ENCODE measurements at regions not wholly inside any gene's neighbourhood (a gene's known extent, or its start where the extent isn't known, plus 50 kb on each side); places are given as distances from the start of the nearest gene placed in this dataset.
"Not testable (repeated sequence)": the region's sequence is repeated elsewhere in the genome, so short reads cannot be mapped to it uniquely, and the experiment has no call there.

DNA sequence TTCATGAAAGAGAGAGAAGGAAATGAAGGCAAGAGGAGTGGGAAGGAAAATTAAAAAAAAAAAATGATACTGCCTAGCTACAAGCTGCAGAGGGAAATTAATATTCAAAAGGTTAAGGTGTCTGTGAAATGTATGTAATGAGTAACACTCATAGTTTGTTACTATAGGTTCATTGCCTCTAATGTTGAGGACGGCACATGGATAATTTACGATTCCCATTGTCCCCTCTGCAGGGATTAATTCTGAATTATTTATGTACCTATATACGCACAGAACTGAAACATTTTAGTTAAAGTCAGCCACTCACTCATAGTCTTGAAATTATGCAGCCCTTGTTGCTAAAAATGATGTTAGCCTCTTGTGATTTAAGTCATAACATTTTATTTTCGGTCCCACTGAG lies 869.1 kb downstream of the NR2F1-AS1 start:
- no peak overlapping the region for H3K4me3 ChIP-seq
- no peak overlapping the region for H3K27ac ChIP-seq
- intact Hi-C loops (cut with DNase I) = no loop called here
- H3K4me1 ChIP-seq = no peaks in the 10 kb centered on the region
- no peaks in the 10 kb centered on the region for H3K27me3 ChIP-seq
- no peaks in the 10 kb centered on the region for H3K36me3 ChIP-seq
- no peak for DNase-seq
- 77% methylated on average over 4 of the region's 4 CpGs for WGBS, 2 donors
- H3K9me3 ChIP-seq = no peaks in the 10 kb centered on the region
- TF ChIP-seq, protein P1, sequence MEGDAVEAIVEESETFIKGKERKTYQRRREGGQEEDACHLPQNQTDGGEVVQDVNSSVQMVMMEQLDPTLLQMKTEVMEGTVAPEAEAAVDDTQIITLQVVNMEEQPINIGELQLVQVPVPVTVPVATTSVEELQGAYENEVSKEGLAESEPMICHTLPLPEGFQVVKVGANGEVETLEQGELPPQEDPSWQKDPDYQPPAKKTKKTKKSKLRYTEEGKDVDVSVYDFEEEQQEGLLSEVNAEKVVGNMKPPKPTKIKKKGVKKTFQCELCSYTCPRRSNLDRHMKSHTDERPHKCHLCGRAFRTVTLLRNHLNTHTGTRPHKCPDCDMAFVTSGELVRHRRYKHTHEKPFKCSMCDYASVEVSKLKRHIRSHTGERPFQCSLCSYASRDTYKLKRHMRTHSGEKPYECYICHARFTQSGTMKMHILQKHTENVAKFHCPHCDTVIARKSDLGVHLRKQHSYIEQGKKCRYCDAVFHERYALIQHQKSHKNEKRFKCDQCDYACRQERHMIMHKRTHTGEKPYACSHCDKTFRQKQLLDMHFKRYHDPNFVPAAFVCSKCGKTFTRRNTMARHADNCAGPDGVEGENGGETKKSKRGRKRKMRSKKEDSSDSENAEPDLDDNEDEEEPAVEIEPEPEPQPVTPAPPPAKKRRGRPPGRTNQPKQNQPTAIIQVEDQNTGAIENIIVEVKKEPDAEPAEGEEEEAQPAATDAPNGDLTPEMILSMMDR (IDR thresholded peaks at IDR 0.05) = no peak
- no peak for TF ChIP-seq POLR2A (IDR thresholded peaks at IDR 0.05)

DNA sequence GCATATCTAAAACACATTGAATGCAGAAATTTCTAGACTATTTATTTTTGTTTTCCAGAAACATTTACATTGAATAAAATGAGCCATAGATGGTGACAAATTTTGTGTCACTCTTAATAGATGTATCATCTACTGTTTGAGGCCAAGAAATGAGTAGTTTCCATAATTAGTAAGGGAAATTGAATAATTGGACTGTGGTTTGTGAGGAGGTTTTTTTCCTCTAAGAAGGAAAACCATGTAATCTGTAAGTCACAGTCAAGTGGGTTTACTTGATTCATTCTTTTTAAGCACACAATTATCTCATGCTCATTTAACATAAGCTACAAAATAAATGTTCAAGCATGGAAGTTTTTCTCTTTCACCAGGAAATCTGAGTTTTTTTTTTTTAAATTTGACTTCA lies 876.4 kb downstream of the NR2F1-AS1 start:
- intact Hi-C loops (cut with DNase I) = no loop called here
- Histone ChIP-seq H3K27me3 (no peaks in the 10 kb centered on the region), H3K36me3 (no peaks in the 10 kb centered on the region), H3K4me3 (no peak overlapping the region), H3K27ac (no peak overlapping the region), H3K4me1 (no peaks in the 10 kb centered on the region), H3K9me3 (no peaks in the 10 kb centered on the region)
- DNase-seq = no peak
- TF ChIP-seq, protein P1 (IDR thresholded peaks at IDR 0.05) = no peak
- no peak for TF ChIP-seq POLR2A (IDR thresholded peaks at IDR 0.05)

DNA sequence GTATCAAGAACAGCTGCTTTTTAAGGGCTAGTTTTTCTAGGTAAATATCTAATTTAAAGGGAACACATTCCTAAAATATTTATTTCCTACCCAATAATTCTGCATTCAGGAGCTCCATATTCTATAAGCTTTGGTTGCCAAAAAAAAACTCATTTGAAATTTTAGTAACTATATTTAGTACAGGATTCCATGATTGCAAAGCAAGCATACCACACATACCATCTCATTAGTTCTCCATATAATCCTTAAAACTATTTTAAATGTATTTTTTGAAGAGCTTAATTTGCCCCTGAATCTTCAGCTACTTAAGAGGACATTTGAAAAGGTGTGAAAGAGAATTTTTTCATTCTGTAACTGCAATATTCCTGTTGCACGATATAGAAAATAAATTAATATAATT lies 877.0 kb downstream of the NR2F1-AS1 start:
- no peaks in the 10 kb centered on the region for H3K36me3 ChIP-seq
- no peak overlapping the region for H3K4me3 ChIP-seq
- DNase-seq = no peak
- TF ChIP-seq POLR2A (IDR thresholded peaks at IDR 0.05) = no peak
- TF ChIP-seq, protein P1 (IDR thresholded peaks at IDR 0.05) = no peak
- intact Hi-C loops (cut with DNase I) = no loop called here
- WGBS, 2 donors = 78 to 86% methylated on average over 1 of the region's 1 CpG
- H3K9me3 ChIP-seq = no peaks in the 10 kb centered on the region
- no peaks in the 10 kb centered on the region for H3K27me3 ChIP-seq
- no peaks in the 10 kb centered on the region for H3K4me1 ChIP-seq
- no peak overlapping the region for H3K27ac ChIP-seq

DNA sequence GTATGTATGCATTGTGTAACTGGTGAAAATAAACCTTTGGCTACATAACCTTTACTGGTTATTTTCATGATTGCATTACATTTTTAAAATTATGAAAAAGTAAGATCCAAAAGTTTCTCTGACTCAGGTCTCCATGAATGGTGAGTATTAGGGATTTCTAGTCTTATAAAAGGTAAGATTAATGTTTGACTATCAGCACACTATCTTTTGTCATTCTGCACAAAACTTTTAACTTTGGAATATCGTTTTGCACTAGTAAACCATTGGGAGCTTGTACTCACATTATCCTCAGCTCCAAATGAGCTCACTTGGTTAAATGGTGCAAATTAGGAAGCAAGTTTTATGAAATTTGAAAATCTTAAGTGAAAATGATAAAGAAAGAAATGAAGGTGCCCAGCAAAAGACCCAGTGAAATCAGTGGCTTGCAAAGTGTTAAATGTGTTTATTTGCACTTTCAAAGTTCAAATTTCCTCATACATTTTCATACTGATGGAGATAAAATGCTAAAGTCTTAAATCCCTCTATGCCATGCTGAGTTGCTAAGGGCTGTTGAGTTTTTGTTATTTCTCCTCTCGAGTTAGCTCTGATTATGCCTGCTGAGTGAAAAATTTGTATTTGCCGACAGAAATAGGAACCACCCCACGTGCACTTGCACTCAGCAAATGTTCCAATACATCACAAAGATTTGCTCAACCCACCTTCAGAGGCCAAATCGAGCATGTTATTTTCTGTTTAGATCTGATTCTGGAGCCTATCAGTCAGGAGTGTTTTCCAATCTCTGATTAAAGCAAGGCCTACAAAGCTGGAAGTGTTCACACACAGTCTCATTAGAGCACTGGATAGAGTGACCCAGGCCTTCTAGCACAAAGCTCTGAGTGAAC lies 885.7 kb downstream of the NR2F1-AS1 start:
- H3K9me3 ChIP-seq = no peaks in the 10 kb centered on the region
- no peaks in the 10 kb centered on the region for H3K36me3 ChIP-seq
- no peaks in the 10 kb centered on the region for H3K27me3 ChIP-seq
- DNase-seq = no peak
- no peak overlapping the region for H3K27ac ChIP-seq
- intact Hi-C loops (cut with DNase I) = no loop called here
- no peaks in the 10 kb centered on the region for H3K4me1 ChIP-seq
- H3K4me3 ChIP-seq = no peak overlapping the region
- TF ChIP-seq, protein P1 (IDR thresholded peaks at IDR 0.05) = no peak
- TF ChIP-seq POLR2A (IDR thresholded peaks at IDR 0.05) = no peak
- 30 to 36% methylated on average over 5 of the region's 5 CpGs for WGBS, 2 donors

DNA sequence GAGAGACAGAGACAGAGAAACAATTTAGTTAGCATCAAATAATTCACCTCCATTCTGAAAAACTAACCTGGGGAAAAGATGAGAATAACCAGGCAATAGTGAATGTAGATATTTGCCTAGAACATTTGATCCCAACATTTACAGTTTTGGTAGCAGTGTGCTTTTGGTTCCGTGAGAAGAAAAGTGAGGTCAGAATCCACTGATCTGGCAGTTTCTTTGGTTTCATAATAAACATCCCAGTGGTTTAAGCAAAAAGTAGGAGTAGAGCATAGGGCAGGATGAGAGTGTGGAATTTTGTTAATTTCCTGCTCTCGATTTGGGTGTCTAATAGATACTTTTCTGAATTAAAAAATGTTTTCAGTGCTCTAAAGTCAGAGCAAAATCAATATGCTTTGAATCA lies 887.0 kb downstream of the NR2F1-AS1 start:
- Histone ChIP-seq H3K27ac (no peak overlapping the region), H3K27me3 (no peaks in the 10 kb centered on the region), H3K9me3 (no peaks in the 10 kb centered on the region), H3K4me1 (no peaks in the 10 kb centered on the region), H3K4me3 (no peak overlapping the region), H3K36me3 (no peaks in the 10 kb centered on the region)
- intact Hi-C loops (cut with DNase I) = no loop called here
- TF ChIP-seq POLR2A (IDR thresholded peaks at IDR 0.05) = no peak
- TF ChIP-seq, protein P1 (IDR thresholded peaks at IDR 0.05) = no peak
- 64 to 66% methylated on average over 2 of the region's 2 CpGs for WGBS, 2 donors
- no peak for DNase-seq

DNA sequence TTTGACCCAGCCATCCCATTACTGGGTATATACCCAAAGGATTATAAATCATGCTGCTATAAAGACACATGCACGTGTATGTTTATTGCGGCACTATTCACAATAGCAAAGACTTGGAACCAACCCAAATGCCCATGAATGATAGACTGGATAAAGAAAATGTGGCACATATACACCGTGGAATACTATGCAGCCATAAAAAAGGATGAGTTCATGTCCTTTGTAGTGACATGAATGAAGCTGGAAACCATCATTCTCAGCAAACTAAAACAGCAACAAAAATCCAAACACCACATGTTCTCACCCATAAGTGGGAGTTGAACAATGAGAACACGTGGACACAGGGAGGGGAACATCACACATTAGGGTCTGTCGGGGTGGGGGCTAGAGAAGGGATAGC lies 889.1 kb downstream of the NR2F1-AS1 start:
- H3K36me3 ChIP-seq; H3K27me3 ChIP-seq; DNase-seq; H3K4me1 ChIP-seq; H3K4me3 ChIP-seq; intact Hi-C loops (cut with DNase I); H3K9me3 ChIP-seq; H3K27ac ChIP-seq: not testable (repeated sequence)
- 74 to 86% methylated on average over 5 of the region's 5 CpGs for WGBS, 2 donors
